GM23338 (cell line): ENCODE measurements at regions not wholly inside any gene's neighbourhood (a gene's known extent, or its start where the extent isn't known, plus 50 kb on each side); places are given as distances from the start of the nearest gene placed in this dataset.

Experiments used
- ATAC-seq: fragments of 200-7000 bp; cut with Tn5 transposase; 3 replicates; pipeline ENCODE4 v1.9.1; 2020
- DNase-seq: peaks from one replicate; pipeline ENCODE4 v3.0.0-alpha.2; 2015; ENCODE audit warnings: low spot score
- H2AFZ ChIP-seq: fragments of 200-600 bp; sonication (generic); 2 replicates; pipeline ENCODE4 v1.8.0; 2016; ENCODE audit warnings: antibody characterized with exemption, mild to moderate bottlenecking, moderate library complexity
- H3F3A ChIP-seq: fragments of 200-600 bp; sonication (generic); replicated peaks from 2 replicates; pipeline ENCODE4 v1.8.0; 2017; ENCODE audit warnings: antibody characterized with exemption, mixed run types, low read depth
- H3K27ac ChIP-seq: fragments of 200-600 bp; sonication (generic); 2 replicates; pipeline ENCODE4 v1.6.1; 2016; ENCODE audit warnings: low read depth
- H3K27me3 ChIP-seq: fragments of 200-600 bp; sonication (generic); 2 replicates; pipeline ENCODE4 v1.8.0; 2016; ENCODE audit warnings: mild to moderate bottlenecking, mixed run types, moderate library complexity; ENCODE audit not compliant: insufficient read depth
- H3K36me3 ChIP-seq: fragments of 200-600 bp; sonication (generic); 2 replicates; pipeline ENCODE4 v1.8.0; 2016; ENCODE audit warnings: mild to moderate bottlenecking; ENCODE audit not compliant: insufficient read depth
- H3K4me1 ChIP-seq: fragments of 200-600 bp; sonication (generic); 2 replicates; pipeline ENCODE4 v1.8.0; 2016; ENCODE audit warnings: mild to moderate bottlenecking, moderate library complexity; ENCODE audit not compliant: insufficient read depth
- H3K4me2 ChIP-seq: fragments of 200-600 bp; sonication (generic); 2 replicates; pipeline ENCODE4 v1.7.1; 2017; ENCODE audit warnings: mixed run types
- H3K4me3 ChIP-seq: fragments of 200-600 bp; sonication (generic); 2 replicates; pipeline ENCODE4 v1.6.1; 2016; ENCODE audit warnings: mixed run types
- H3K79me2 ChIP-seq: fragments of 200-600 bp; sonication (generic); replicated peaks from 2 replicates; pipeline ENCODE4 v1.8.0; 2017; ENCODE audit warnings: mild to moderate bottlenecking; ENCODE audit not compliant: insufficient read depth
- H3K9me2 ChIP-seq: fragments of 200-600 bp; sonication (generic); 2 replicates; pipeline ENCODE4 v1.8.0; 2017; ENCODE audit not compliant: insufficient read depth
- H4K20me1 ChIP-seq: fragments of 200-600 bp; sonication (generic); replicated peaks from 2 replicates; pipeline ENCODE4 v1.8.0; 2017; ENCODE audit warnings: mild to moderate bottlenecking; ENCODE audit not compliant: insufficient read depth
- H3K27ac Mint-ChIP-seq: 2 replicates; pipeline ENCODE4 v1.8.0; 2020; ENCODE audit warnings: inconsistent platforms, mild to moderate bottlenecking, moderate library complexity, mixed read lengths
- H3K27me3 Mint-ChIP-seq: 3 replicates; pipeline ENCODE4 v1.8.0; 2022; ENCODE audit warnings: low read depth, mild to moderate bottlenecking, moderate library complexity, mixed read lengths, inconsistent platforms; ENCODE audit not compliant: insufficient read depth, poor library complexity
- H3K36me3 Mint-ChIP-seq: 3 replicates; pipeline ENCODE4 v1.8.0; 2021; ENCODE audit warnings: low read depth, mild to moderate bottlenecking, inconsistent platforms, moderate library complexity, mixed read lengths
- H3K4me1 Mint-ChIP-seq: 3 replicates; pipeline ENCODE4 v1.8.0; 2020; ENCODE audit warnings: mild to moderate bottlenecking, inconsistent platforms, mixed read lengths
- H3K4me3 Mint-ChIP-seq: 3 replicates; pipeline ENCODE4 v1.8.0; 2021; ENCODE audit warnings: moderate library complexity, mild to moderate bottlenecking, inconsistent platforms, mixed read lengths
- H3K9me3 Mint-ChIP-seq: 3 replicates; pipeline ENCODE4 v1.8.0; 2020; ENCODE audit warnings: moderate library complexity, mild to moderate bottlenecking, inconsistent platforms, mixed read lengths
- CREB1 ChIP-seq: fragments of 250-450 bp; sonication (Bioruptor Pico); IDR thresholded peaks from 2 replicates; pipeline ENCODE4 v1.5.0; 2020; ENCODE audit warnings: low read depth, mild to moderate bottlenecking, moderate library complexity
- EZH2 ChIP-seq: fragments of 200-600 bp; sonication (generic); IDR thresholded peaks from one replicate; pipeline ENCODE4 v1.8.0; 2017; ENCODE audit warnings: antibody characterized with exemption, mild to moderate bottlenecking, low read depth; ENCODE audit not compliant: unreplicated experiment
- EZH2phosphoT487 ChIP-seq: fragments of 200-600 bp; sonication (generic); IDR thresholded peaks from one replicate; pipeline ENCODE4 v1.8.1; 2018; ENCODE audit warnings: antibody characterized with exemption; ENCODE audit not compliant: unreplicated experiment
- JUNB ChIP-seq: IDR thresholded peaks from one replicate; pipeline ENCODE4 v1.6.1; 2016; ENCODE audit warnings: antibody characterized with exemption; ENCODE audit not compliant: unreplicated experiment
- NANOG ChIP-seq: IDR thresholded peaks from 2 replicates; pipeline ENCODE4 v1.6.1; 2016; ENCODE audit warnings: antibody characterized with exemption, borderline replicate concordance
- POLR2AphosphoS5 ChIP-seq: IDR thresholded peaks from 2 replicates; pipeline ENCODE4 v1.6.1; 2016; ENCODE audit warnings: antibody characterized with exemption, low read depth
- STAT1 ChIP-seq: IDR thresholded peaks from one replicate; pipeline ENCODE4 v1.6.1; 2016; ENCODE audit warnings: antibody characterized with exemption; ENCODE audit not compliant: unreplicated experiment
- ZNF114 ChIP-seq: fragments of 250-450 bp; sonication (Bioruptor Pico); IDR thresholded peaks from 2 replicates; pipeline ENCODE4 v1.5.0; 2020; ENCODE audit warnings: mild to moderate bottlenecking, moderate library complexity
- ZNF462 ChIP-seq: fragments of 250-450 bp; sonication (Bioruptor Pico); IDR thresholded peaks from 2 replicates; pipeline ENCODE4 v1.5.0; 2020; ENCODE audit warnings: mild to moderate bottlenecking, moderate library complexity
- TF ChIP-seq, protein P1 (sequence below), 2 experiments: fragments of 200-600 bp in 1 of 2; sonication (generic) in 1 of 2; conservative IDR thresholded peaks; 2 replicates each; pipeline versions ENCODE4 v1.5.1 to v1.6.1; 2016 to 2017; ENCODE audit warnings: antibody characterized with exemption in 2 of 2, low read depth in 2 of 2, mild to moderate bottlenecking in 2 of 2, moderate library complexity in 1 of 2
- TF ChIP-seq, protein P2 (sequence below): IDR thresholded peaks from one replicate; pipeline ENCODE4 v1.6.1; 2018; ENCODE audit warnings: antibody characterized with exemption; ENCODE audit not compliant: unreplicated experiment

DNA sequence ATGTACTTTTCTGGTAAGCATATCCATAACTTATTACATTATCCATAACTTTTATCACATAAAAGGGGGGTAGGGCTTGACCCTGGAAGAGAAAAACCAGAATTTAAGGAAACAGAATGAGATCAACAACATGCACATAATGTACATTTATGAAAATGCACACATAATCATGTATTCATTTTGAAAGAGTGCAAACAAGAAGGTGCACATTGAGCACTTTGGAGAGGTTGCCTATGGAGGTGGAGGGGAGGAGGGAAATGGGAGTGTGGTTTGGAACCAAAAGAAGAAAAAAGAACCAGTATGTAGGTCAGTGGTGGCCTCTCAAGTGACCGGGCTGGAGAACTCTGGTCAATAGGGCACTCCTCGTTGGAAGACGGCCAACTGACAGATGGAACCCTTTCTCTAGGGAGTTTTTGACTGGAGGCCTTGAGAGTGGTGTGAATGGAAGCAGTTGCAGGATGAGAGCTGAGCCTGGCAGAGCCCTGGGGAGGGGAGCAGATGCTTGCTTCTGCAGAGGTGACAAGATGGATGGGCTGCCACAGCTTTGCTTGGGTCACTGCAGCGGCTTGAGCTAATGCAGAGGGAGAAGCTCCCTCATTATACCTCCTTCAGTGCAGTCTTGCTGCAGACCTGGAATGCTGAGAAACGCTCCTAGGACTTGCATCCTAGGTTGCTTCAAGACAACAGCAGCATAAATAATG is 192.7 kb downstream of the SEC23IP start (continued):
- TF ChIP-seq ZNF462 (CRISPR knock-in tag) (no peak), POLR2AphosphoS5 (no peak), ZNF114 (CRISPR knock-in tag) (no peak), NANOG (no peak), JUNB (no peak), EZH2phosphoT487 (no peak)

DNA sequence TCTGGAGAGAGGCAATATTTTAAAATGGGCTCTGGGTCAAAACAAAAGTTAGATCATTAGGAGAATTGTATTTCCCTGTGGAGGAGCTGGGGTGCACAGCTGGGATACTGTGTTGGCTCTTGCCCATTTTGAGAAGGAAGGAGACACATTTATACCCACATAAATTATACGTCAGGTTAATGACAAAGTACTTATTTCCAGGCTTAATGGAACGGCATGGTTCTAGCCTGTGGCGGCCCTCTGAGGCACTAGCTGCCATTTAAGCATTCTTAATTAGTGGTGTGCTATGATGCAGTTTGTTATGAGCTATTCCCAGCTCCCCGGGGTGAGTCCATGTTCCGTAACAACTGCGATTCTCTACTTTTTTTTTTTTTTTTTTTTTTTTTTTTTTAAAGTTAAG is 193.5 kb downstream of the SEC23IP start:
- no peak for DNase-seq
- TF ChIP-seq, protein P1, sequence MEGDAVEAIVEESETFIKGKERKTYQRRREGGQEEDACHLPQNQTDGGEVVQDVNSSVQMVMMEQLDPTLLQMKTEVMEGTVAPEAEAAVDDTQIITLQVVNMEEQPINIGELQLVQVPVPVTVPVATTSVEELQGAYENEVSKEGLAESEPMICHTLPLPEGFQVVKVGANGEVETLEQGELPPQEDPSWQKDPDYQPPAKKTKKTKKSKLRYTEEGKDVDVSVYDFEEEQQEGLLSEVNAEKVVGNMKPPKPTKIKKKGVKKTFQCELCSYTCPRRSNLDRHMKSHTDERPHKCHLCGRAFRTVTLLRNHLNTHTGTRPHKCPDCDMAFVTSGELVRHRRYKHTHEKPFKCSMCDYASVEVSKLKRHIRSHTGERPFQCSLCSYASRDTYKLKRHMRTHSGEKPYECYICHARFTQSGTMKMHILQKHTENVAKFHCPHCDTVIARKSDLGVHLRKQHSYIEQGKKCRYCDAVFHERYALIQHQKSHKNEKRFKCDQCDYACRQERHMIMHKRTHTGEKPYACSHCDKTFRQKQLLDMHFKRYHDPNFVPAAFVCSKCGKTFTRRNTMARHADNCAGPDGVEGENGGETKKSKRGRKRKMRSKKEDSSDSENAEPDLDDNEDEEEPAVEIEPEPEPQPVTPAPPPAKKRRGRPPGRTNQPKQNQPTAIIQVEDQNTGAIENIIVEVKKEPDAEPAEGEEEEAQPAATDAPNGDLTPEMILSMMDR (conservative IDR thresholded peaks at IDR 0.05; ENCODE audit: low read depth in 2 of 2): no peak
- TF ChIP-seq CREB1 (no peak), EZH2 (no peak), NANOG (no peak), STAT1 (no peak)
- TF ChIP-seq, protein P2, sequence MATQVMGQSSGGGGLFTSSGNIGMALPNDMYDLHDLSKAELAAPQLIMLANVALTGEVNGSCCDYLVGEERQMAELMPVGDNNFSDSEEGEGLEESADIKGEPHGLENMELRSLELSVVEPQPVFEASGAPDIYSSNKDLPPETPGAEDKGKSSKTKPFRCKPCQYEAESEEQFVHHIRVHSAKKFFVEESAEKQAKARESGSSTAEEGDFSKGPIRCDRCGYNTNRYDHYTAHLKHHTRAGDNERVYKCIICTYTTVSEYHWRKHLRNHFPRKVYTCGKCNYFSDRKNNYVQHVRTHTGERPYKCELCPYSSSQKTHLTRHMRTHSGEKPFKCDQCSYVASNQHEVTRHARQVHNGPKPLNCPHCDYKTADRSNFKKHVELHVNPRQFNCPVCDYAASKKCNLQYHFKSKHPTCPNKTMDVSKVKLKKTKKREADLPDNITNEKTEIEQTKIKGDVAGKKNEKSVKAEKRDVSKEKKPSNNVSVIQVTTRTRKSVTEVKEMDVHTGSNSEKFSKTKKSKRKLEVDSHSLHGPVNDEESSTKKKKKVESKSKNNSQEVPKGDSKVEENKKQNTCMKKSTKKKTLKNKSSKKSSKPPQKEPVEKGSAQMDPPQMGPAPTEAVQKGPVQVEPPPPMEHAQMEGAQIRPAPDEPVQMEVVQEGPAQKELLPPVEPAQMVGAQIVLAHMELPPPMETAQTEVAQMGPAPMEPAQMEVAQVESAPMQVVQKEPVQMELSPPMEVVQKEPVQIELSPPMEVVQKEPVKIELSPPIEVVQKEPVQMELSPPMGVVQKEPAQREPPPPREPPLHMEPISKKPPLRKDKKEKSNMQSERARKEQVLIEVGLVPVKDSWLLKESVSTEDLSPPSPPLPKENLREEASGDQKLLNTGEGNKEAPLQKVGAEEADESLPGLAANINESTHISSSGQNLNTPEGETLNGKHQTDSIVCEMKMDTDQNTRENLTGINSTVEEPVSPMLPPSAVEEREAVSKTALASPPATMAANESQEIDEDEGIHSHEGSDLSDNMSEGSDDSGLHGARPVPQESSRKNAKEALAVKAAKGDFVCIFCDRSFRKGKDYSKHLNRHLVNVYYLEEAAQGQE: no peak

More for the DNA sequence above, 193.5 kb downstream of the SEC23IP start:
- no peaks in the 10 kb centered on the region for H3K36me3 ChIP-seq
- H3K79me2 ChIP-seq: no peaks in the 10 kb centered on the region
- no peaks in the 10 kb centered on the region for H3F3A ChIP-seq
- H2AFZ ChIP-seq: 0 out of 2 replicates have a peak overlapping the region, but pooled peaks have one; percentile 43
- ATAC-seq: no peak
- Mint-ChIP-seq H3K27ac (no peak overlapping the region), H3K27me3 (no peaks in the 10 kb centered on the region), H3K36me3 (no peaks in the 10 kb centered on the region), H3K4me3 (no peak overlapping the region), H3K4me1 (peaks cover 6% of the 10 kb centered on the region; the same call in 2 of the 3 replicates), H3K9me3 (peaks cover 3% of the 10 kb centered on the region; the same call in 1 of the 3 replicates)
- no peaks in the 10 kb centered on the region for H4K20me1 ChIP-seq
- H3K4me3 ChIP-seq: no peak overlapping the region
- H3K4me1 ChIP-seq: no peaks in the 10 kb centered on the region
- H3K27ac ChIP-seq: no peak overlapping the region
- no peak overlapping the region for H3K4me2 ChIP-seq
- H3K9me2 ChIP-seq: peaks cover 17% of the 10 kb centered on the region; the same call in 1 of the 2 replicates
- H3K27me3 ChIP-seq: no peaks in the 10 kb centered on the region
